ENCODE measurements at regions not wholly inside any gene's neighbourhood (a gene's known extent, or its start where the extent isn't known, plus 50 kb on each side); places are given as distances from the start of the nearest gene placed in this dataset.

- no peaks in the 10 kb centered on the region for H3K36me3 ChIP-seq
- intact Hi-C loops (cut with DNase I), result no loop called here
- no peak for ATAC-seq
- no peak for FAIRE-seq
- H3K27ac ChIP-seq, result no peak overlapping the region
- H3K4me1 ChIP-seq, result no peaks in the 10 kb centered on the region
- H3K4me3 ChIP-seq, result no peak overlapping the region
- H3K9me3 ChIP-seq, result no peaks in the 10 kb centered on the region
- H3K27me3 ChIP-seq, result no peaks in the 10 kb centered on the region
- no peak for TF ChIP-seq CTCF (IDR thresholded peaks at IDR 0.05)
- DNase-seq, result no peak
- 0 to 3% methylated on average over 1 of the region's 1 CpG for WGBS, 2 donors
These were observed 54.4 kb upstream of the CPHXL start for GRCh38 chr16:75780669-75781068.

- 52 to 75% methylated on average over 5 of the region's 5 CpGs for WGBS, 2 donors
- ATAC-seq, result no peak
- TF ChIP-seq CTCF (IDR thresholded peaks at IDR 0.05), result no peak
- no peak for FAIRE-seq
- Histone ChIP-seq H3K27me3 (no peaks in the 10 kb centered on the region), H3K36me3 (no peaks in the 10 kb centered on the region), H3K9me3 (no peaks in the 10 kb centered on the region), H3K27ac (no peak overlapping the region), H3K4me1 (no peaks in the 10 kb centered on the region), H3K4me3 (no peak overlapping the region)
- DNase-seq, result no peak
- intact Hi-C loops (cut with DNase I), result no loop called here
These were observed 55.5 kb upstream of the CPHXL start for GRCh38 chr16:75781683-75782343.

GRCh38 chr16:75787440-75787839 lies 61.1 kb upstream of the CPHXL start:
- 57% methylated on average over 1 of the region's 1 CpG for WGBS, 2 donors

GRCh38 chr16:75789237-75789636 lies 62.9 kb upstream of the CPHXL start:
- ATAC-seq (peak in 3 of 4 donors; percentile 74 to 78 (median 75)), FAIRE-seq (peak; percentile 93), DNase-seq (no peak)
- Histone ChIP-seq H3K27me3 (no peaks in the 10 kb centered on the region), H3K27ac (no peak overlapping the region), H3K36me3 (no peaks in the 10 kb centered on the region), H3K4me3 (no peak overlapping the region), H3K4me1 (no peaks in the 10 kb centered on the region), H3K9me3 (no peaks in the 10 kb centered on the region)
- intact Hi-C loops (cut with DNase I), result no loop called here
- peak; percentile 67 to 87 (median 81) for TF ChIP-seq CTCF (IDR thresholded peaks at IDR 0.05)
- WGBS, 2 donors, result 6 to 7% methylated on average over 4 of the region's 4 CpGs

More at GRCh38 chr16:75787440-75787839, 61.1 kb upstream of the CPHXL start:
- no peak for TF ChIP-seq CTCF (IDR thresholded peaks at IDR 0.05)
- H3K4me1 ChIP-seq, result no peaks in the 10 kb centered on the region
- FAIRE-seq (no peak), ATAC-seq (no peak), DNase-seq (no peak)
- intact Hi-C loops (cut with DNase I), result no loop called here
- H3K4me3 ChIP-seq, result no peak overlapping the region
- no peaks in the 10 kb centered on the region for H3K27me3 ChIP-seq
- no peaks in the 10 kb centered on the region for H3K9me3 ChIP-seq
- no peaks in the 10 kb centered on the region for H3K36me3 ChIP-seq
- no peak overlapping the region for H3K27ac ChIP-seq

- H3K27me3 ChIP-seq, result no peaks in the 10 kb centered on the region
- TF ChIP-seq CTCF (IDR thresholded peaks at IDR 0.05), result no peak
- FAIRE-seq, result no peak
These were observed 66.6 kb upstream of the CPHXL start for GRCh38 chr16:75792771-75793492.

More at GRCh38 chr16:75792771-75793492, 66.6 kb upstream of the CPHXL start:
- no peak overlapping the region for H3K4me3 ChIP-seq
- no peak overlapping the region for H3K27ac ChIP-seq
- no peaks in the 10 kb centered on the region for H3K4me1 ChIP-seq
- H3K36me3 ChIP-seq, result no peaks in the 10 kb centered on the region
- no peak for DNase-seq
- no peaks in the 10 kb centered on the region for H3K9me3 ChIP-seq
- no peak for ATAC-seq
- intact Hi-C loops (cut with DNase I), result loop anchor here in 2 of 3 donors (10.0 kb wide), 3 partner anchors 862 to 1382 kb away; no protein-coding TSS in a partner anchor
- WGBS, 2 donors, result 76 to 79% methylated on average over 7 of the region's 7 CpGs

All from pancreas (tissue), 10 donors.